ENCODE measurements at regions not wholly inside any gene's neighbourhood (a gene's known extent, or its start where the extent isn't known, plus 50 kb on each side); places are given as distances from the start of the nearest gene placed in this dataset.

DNA sequence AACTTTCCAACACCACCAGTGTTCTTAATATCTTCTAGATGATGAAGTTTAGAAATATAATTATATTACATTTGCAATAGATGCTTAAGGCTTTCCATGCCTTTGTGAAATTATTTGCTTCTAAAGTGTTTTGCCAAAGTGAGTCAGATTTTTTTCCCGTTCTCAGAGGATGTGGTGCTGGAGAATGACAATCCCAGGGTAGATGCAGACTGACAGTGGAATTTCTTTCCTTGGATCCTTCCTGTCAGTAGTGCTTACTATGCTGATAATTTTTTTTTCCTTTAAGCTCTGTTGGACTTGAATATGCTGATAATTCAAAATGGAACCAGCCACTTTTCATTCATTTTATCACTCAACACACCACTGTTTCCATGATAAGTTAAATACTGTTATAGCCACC, 59.9 kb upstream of the SOX4 start:
- TF ChIP-seq, protein P1, sequence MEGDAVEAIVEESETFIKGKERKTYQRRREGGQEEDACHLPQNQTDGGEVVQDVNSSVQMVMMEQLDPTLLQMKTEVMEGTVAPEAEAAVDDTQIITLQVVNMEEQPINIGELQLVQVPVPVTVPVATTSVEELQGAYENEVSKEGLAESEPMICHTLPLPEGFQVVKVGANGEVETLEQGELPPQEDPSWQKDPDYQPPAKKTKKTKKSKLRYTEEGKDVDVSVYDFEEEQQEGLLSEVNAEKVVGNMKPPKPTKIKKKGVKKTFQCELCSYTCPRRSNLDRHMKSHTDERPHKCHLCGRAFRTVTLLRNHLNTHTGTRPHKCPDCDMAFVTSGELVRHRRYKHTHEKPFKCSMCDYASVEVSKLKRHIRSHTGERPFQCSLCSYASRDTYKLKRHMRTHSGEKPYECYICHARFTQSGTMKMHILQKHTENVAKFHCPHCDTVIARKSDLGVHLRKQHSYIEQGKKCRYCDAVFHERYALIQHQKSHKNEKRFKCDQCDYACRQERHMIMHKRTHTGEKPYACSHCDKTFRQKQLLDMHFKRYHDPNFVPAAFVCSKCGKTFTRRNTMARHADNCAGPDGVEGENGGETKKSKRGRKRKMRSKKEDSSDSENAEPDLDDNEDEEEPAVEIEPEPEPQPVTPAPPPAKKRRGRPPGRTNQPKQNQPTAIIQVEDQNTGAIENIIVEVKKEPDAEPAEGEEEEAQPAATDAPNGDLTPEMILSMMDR (IDR thresholded peaks at IDR 0.05) = no peak
- no peak for TF ChIP-seq POLR2AphosphoS5 (IDR thresholded peaks at IDR 0.05)
